ENCODE measurements at regions not wholly inside any gene's neighbourhood (a gene's known extent, or its start where the extent isn't known, plus 50 kb on each side); places are given as distances from the start of the nearest gene placed in this dataset.

DNA sequence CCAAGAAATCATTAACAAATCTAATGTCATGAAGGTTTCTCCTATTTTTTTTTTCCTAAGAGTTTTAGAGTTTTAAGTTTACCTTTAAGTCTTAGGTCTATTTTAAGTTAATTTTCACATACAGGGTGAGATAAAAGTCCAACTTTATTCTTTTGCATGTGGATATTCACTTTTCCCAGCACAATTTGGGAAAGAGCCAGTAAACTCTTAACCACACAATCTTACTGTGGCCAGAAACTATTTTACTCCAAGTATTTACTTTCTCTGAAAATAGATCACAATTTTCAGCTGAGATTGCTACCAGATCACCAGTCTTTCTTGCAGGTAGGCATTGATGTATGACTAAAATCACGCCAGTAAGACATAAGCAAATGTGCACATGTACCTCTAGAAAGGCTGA, 728.5 kb downstream of the TNS3 start:
- DNase-seq (ENCODE audit: low read depth), result no peak
- H3K4me3 ChIP-seq (ENCODE audit: low read depth, low read length), result no peak overlapping the region
- TF ChIP-seq MYC (IDR thresholded peaks at IDR 0.05; ENCODE audit: low read depth, low read length) (no peak), POLR2A (IDR thresholded peaks at IDR 0.05; ENCODE audit: extremely low read depth, insufficient read length) (no peak)
- TF ChIP-seq, protein P1, sequence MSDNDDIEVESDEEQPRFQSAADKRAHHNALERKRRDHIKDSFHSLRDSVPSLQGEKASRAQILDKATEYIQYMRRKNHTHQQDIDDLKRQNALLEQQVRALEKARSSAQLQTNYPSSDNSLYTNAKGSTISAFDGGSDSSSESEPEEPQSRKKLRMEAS (IDR thresholded peaks at IDR 0.05; ENCODE audit: low read depth, low read length), result no peak
- TF ChIP-seq, protein P2, sequence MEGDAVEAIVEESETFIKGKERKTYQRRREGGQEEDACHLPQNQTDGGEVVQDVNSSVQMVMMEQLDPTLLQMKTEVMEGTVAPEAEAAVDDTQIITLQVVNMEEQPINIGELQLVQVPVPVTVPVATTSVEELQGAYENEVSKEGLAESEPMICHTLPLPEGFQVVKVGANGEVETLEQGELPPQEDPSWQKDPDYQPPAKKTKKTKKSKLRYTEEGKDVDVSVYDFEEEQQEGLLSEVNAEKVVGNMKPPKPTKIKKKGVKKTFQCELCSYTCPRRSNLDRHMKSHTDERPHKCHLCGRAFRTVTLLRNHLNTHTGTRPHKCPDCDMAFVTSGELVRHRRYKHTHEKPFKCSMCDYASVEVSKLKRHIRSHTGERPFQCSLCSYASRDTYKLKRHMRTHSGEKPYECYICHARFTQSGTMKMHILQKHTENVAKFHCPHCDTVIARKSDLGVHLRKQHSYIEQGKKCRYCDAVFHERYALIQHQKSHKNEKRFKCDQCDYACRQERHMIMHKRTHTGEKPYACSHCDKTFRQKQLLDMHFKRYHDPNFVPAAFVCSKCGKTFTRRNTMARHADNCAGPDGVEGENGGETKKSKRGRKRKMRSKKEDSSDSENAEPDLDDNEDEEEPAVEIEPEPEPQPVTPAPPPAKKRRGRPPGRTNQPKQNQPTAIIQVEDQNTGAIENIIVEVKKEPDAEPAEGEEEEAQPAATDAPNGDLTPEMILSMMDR (IDR thresholded peaks at IDR 0.05; ENCODE audit: low read depth, low read length), result no peak

DNA sequence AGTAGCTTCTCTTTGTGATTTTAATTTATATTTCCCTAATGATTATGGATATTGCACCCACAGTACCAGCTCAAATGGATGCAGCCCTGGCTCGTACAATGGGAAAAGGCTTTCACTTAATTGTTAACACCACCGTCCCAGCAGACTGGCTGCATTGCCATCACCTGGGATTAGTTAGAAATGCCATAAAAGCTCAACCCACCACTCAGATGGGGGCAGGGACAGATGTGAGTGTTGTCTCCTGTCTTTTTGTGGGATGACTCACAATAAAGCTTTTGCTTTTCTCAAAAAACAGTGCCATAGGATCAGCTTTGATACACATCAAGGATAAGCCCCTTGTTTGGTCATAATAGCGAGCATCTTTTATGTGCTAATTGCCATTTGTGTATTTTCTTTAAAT, 729.1 kb downstream of the TNS3 start:
- H3K4me3 ChIP-seq (ENCODE audit: low read depth, low read length), result no peak overlapping the region
- TF ChIP-seq, protein P1 (IDR thresholded peaks at IDR 0.05; ENCODE audit: low read depth, low read length), result no peak
- TF ChIP-seq MYC (IDR thresholded peaks at IDR 0.05; ENCODE audit: low read depth, low read length) (no peak), POLR2A (IDR thresholded peaks at IDR 0.05; ENCODE audit: extremely low read depth, insufficient read length) (no peak)
- TF ChIP-seq, protein P2 (IDR thresholded peaks at IDR 0.05; ENCODE audit: low read depth, low read length), result no peak
- DNase-seq (ENCODE audit: low read depth), result no peak

DNA sequence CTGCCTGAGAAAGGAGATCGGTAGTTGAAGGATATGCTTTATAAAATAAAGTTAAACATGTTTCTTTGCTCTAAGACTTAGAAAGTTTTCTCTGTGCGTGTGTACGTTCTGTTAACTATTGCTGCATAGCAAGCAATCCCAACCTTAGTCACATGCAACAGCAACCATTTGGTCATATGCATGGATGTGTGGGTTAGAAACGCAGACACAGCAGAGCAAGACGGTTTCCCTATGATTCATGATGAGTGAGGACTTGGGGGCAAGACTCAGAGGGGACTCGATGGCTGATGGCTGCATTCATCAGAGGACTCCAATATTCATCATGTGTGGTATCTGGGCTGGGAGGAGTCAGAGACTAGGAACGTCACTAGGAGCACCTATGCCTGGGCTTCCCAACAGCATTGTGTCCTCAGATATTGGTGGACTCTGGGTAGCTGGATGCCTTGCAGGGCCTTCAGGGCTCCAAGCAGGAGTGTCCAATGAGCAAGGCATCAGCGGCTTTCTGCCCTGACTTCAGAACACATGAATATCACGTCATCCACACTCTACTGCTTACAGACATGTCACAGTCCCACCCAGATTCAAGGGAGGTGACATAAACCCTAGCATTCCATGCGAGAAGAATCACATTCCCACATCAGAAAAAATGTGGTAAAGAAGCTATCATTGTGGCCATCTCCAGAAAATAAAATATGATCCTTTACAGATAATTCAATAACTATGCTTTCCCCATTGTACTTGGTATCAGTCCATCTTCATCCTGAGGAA, 731.2 kb downstream of the TNS3 start:
- DNase-seq (ENCODE audit: low read depth), result no peak
- H3K4me3 ChIP-seq (ENCODE audit: low read depth, low read length), result no peak overlapping the region
- TF ChIP-seq MYC (IDR thresholded peaks at IDR 0.05; ENCODE audit: low read depth, low read length) (no peak), POLR2A (IDR thresholded peaks at IDR 0.05; ENCODE audit: extremely low read depth, insufficient read length) (no peak)
- TF ChIP-seq, protein P2 (IDR thresholded peaks at IDR 0.05; ENCODE audit: low read depth, low read length), result no peak
- TF ChIP-seq, protein P1 (IDR thresholded peaks at IDR 0.05; ENCODE audit: low read depth, low read length), result no peak

DNA sequence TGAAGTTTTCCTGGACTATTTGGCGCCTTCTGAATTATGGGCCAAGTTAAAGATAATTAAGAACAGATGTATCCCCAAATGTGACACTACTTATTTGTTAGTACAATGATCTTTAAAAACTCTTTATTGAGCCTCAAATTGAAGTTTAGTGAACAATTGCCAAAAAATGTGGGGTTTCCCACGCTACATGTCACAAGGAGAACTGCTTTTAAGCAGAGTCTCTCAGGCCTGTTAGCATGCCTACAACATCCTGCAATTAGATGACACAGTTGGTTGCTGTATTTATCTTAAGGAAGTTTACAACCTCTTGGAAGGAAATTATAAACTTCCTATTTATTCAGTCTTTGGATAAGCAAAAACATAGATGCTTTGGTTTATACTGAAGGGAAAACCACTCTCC, 733.0 kb downstream of the TNS3 start:
- no peak overlapping the region for H3K4me3 ChIP-seq (ENCODE audit: low read depth, low read length)
- DNase-seq (ENCODE audit: low read depth), result no peak
- TF ChIP-seq, protein P1 (IDR thresholded peaks at IDR 0.05; ENCODE audit: low read depth, low read length), result no peak
- TF ChIP-seq POLR2A (IDR thresholded peaks at IDR 0.05; ENCODE audit: extremely low read depth, insufficient read length) (no peak), MYC (IDR thresholded peaks at IDR 0.05; ENCODE audit: low read depth, low read length) (no peak)
- TF ChIP-seq, protein P2 (IDR thresholded peaks at IDR 0.05; ENCODE audit: low read depth, low read length), result no peak

DNA sequence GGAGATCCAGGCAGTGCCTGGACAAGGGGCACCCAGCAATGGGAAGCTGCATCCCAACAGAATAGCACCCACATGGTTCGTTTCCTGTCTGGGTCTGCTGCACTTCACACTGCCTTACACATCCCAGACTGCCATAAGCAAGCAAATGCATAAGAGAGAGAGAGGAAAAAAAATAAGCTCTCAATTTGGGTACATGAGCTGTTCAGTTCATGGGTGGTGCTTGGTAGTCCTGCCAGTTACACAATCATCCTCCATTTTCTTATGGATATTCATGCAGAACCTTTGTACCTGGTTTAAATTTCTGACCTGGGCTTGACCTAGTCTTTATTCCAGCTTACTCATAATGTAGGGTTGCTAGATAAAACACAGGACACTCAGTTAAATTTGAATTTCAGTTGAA, 733.6 kb downstream of the TNS3 start:
- no peak overlapping the region for H3K4me3 ChIP-seq (ENCODE audit: low read depth, low read length)
- no peak for DNase-seq (ENCODE audit: low read depth)
- TF ChIP-seq MYC (IDR thresholded peaks at IDR 0.05; ENCODE audit: low read depth, low read length) (no peak), POLR2A (IDR thresholded peaks at IDR 0.05; ENCODE audit: extremely low read depth, insufficient read length) (no peak)
- TF ChIP-seq, protein P2 (IDR thresholded peaks at IDR 0.05; ENCODE audit: low read depth, low read length), result no peak
- TF ChIP-seq, protein P1 (IDR thresholded peaks at IDR 0.05; ENCODE audit: low read depth, low read length), result no peak
